ENCODE measurements at regions not wholly inside any gene's neighbourhood (a gene's known extent, or its start where the extent isn't known, plus 50 kb on each side); places are given as distances from the start of the nearest gene placed in this dataset.
A peak's percentile ranks its signal among the peaks of the same experiment; 100 is the strongest.

GRCh38 chr5:35478856-35479682 is 138.6 kb upstream of the SPEF2 start:
- Histone ChIP-seq H3K9me3 (no peaks in the 10 kb centered on the region), H3K36me3 (no peaks in the 10 kb centered on the region), H3K27me3 (no peaks in the 10 kb centered on the region), H3K27ac (peak overlapping the region in 1 of 2 donors; percentile 20), H3K4me1 (peaks cover 0 to 9% of the 10 kb centered on the region in 2 donors), H3K4me3 (peak overlapping the region; percentile 45 to 48)
- no peak for DNase-seq (ENCODE audit: low spot score in 2 of 2)
- no peak for TF ChIP-seq CTCF (IDR thresholded peaks at IDR 0.05)
- intact Hi-C loops (cut with DNase I), result no loop called here

GRCh38 chr5:35477911-35478310 is 139.8 kb upstream of the SPEF2 start:
- Histone ChIP-seq H3K27ac (no peak overlapping the region), H3K27me3 (no peaks in the 10 kb centered on the region), H3K36me3 (no peaks in the 10 kb centered on the region), H3K4me1 (no peaks in the 10 kb centered on the region), H3K9me3 (no peaks in the 10 kb centered on the region), H3K4me3 (no peak overlapping the region)
- no peak for TF ChIP-seq CTCF (IDR thresholded peaks at IDR 0.05)
- no peak for DNase-seq (ENCODE audit: low spot score in 2 of 2)
- intact Hi-C loops (cut with DNase I), result no loop called here

- no peak for DNase-seq (ENCODE audit: low spot score in 2 of 2)
- H3K4me3 ChIP-seq, result no peak overlapping the region
- H3K27me3 ChIP-seq, result no peaks in the 10 kb centered on the region
- intact Hi-C loops (cut with DNase I), result no loop called here
- TF ChIP-seq CTCF (IDR thresholded peaks at IDR 0.05), result no peak
- no peaks in the 10 kb centered on the region for H3K9me3 ChIP-seq
- no peak overlapping the region for H3K27ac ChIP-seq
- H3K36me3 ChIP-seq, result no peaks in the 10 kb centered on the region
- no peaks in the 10 kb centered on the region for H3K4me1 ChIP-seq
These were observed 140.3 kb upstream of the SPEF2 start for GRCh38 chr5:35477321-35477720.

GRCh38 chr5:35476797-35477196 is 140.9 kb upstream of the SPEF2 start:
- H3K27ac ChIP-seq, result no peak overlapping the region
- H3K4me3 ChIP-seq, result no peak overlapping the region
- H3K9me3 ChIP-seq, result no peaks in the 10 kb centered on the region
- intact Hi-C loops (cut with DNase I), result no loop called here
- H3K4me1 ChIP-seq, result no peaks in the 10 kb centered on the region
- no peak for TF ChIP-seq CTCF (IDR thresholded peaks at IDR 0.05)
- no peaks in the 10 kb centered on the region for H3K27me3 ChIP-seq
- no peaks in the 10 kb centered on the region for H3K36me3 ChIP-seq
- no peak for DNase-seq (ENCODE audit: low spot score in 2 of 2)

GRCh38 chr5:35476036-35476435 is 141.6 kb upstream of the SPEF2 start:
- H3K27me3 ChIP-seq, result no peaks in the 10 kb centered on the region
- intact Hi-C loops (cut with DNase I), result no loop called here
- H3K36me3 ChIP-seq, result no peaks in the 10 kb centered on the region
- no peaks in the 10 kb centered on the region for H3K4me1 ChIP-seq
- no peak for TF ChIP-seq CTCF (IDR thresholded peaks at IDR 0.05)
- H3K9me3 ChIP-seq, result no peaks in the 10 kb centered on the region
- no peak for DNase-seq (ENCODE audit: low spot score in 2 of 2)
- no peak overlapping the region for H3K4me3 ChIP-seq
- no peak overlapping the region for H3K27ac ChIP-seq
